ENCODE measurements at regions not wholly inside any gene's neighbourhood (a gene's known extent, or its start where the extent isn't known, plus 50 kb on each side); places are given as distances from the start of the nearest gene placed in this dataset.
"Not testable (repeated sequence)": the region's sequence is repeated elsewhere in the genome, so short reads cannot be mapped to it uniquely, and the experiment has no call there.

GRCh38 chrX:63285375-63285774 lies 65.8 kb downstream of the SPIN4 start:
- Histone ChIP-seq H3K27ac (no peak overlapping the region), H3K36me3 (no peaks in the 10 kb centered on the region), H3K9me3 (ENCODE audit: severe bottlenecking) (no peaks in the 10 kb centered on the region), H3K4me3 (ENCODE audit: low read depth, low read length) (no peak overlapping the region), H3K27me3 (ENCODE audit: insufficient read depth, low read depth, severe bottlenecking) (peaks cover 31% of the 10 kb centered on the region)
- TF ChIP-seq, protein P1, sequence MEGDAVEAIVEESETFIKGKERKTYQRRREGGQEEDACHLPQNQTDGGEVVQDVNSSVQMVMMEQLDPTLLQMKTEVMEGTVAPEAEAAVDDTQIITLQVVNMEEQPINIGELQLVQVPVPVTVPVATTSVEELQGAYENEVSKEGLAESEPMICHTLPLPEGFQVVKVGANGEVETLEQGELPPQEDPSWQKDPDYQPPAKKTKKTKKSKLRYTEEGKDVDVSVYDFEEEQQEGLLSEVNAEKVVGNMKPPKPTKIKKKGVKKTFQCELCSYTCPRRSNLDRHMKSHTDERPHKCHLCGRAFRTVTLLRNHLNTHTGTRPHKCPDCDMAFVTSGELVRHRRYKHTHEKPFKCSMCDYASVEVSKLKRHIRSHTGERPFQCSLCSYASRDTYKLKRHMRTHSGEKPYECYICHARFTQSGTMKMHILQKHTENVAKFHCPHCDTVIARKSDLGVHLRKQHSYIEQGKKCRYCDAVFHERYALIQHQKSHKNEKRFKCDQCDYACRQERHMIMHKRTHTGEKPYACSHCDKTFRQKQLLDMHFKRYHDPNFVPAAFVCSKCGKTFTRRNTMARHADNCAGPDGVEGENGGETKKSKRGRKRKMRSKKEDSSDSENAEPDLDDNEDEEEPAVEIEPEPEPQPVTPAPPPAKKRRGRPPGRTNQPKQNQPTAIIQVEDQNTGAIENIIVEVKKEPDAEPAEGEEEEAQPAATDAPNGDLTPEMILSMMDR (IDR thresholded peaks at IDR 0.05; ENCODE audit: low read depth, low read length) = no peak
- DNase-seq = no peak

DNA sequence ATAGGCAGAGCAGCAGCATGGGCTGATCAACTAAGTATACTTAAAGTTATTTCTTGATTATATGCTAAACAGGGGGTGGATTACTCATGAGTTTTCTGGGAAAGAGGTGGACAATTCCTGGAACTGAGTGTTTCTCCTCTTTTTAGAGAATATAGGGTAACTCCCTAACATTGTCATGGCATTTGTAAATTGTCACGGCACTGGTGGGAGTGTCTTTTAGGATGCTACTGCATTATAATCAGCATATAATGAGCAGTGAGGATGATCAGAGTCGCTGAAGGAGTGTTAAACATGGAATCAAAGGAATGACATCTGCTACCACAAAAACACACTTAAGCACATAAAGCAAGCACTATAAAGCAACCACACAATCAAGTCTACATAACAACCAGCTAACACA lies 66.5 kb downstream of the SPIN4 start:
- Histone ChIP-seq H3K4me3 (ENCODE audit: low read depth, low read length) (no peak overlapping the region), H3K36me3 (no peaks in the 10 kb centered on the region), H3K27me3 (ENCODE audit: insufficient read depth, low read depth, severe bottlenecking) (peaks cover 37% of the 10 kb centered on the region), H3K9me3 (ENCODE audit: severe bottlenecking) (no peaks in the 10 kb centered on the region), H3K27ac (no peak overlapping the region)
- TF ChIP-seq, protein P1 (IDR thresholded peaks at IDR 0.05; ENCODE audit: low read depth, low read length) = no peak
- DNase-seq = no peak

DNA sequence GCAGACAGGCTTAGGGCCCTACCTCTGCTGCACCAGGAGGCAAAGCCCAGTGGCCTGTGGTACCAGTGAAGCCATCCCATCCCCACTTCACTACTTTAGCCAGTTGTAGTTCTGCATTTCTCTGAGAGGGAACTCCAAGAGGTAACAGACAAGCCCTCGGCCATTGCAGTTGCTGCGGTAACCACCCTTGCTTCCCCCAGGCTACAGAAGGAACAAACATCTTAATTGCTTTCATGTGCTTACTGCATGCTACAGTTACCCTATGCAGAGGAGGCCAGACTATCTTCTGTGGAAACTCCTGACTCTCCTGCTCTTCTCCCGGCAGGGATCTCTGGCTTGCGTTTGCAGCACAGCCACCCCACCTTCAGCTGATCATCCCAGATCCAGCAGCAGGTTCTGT lies 67.8 kb downstream of the SPIN4 start:
- Histone ChIP-seq H3K36me3 (no peaks in the 10 kb centered on the region), H3K4me3 (ENCODE audit: low read depth, low read length) (no peak overlapping the region), H3K27me3 (ENCODE audit: insufficient read depth, low read depth, severe bottlenecking) (peaks cover 51% of the 10 kb centered on the region), H3K9me3 (ENCODE audit: severe bottlenecking) (no peaks in the 10 kb centered on the region), H3K27ac (no peak overlapping the region)
- TF ChIP-seq, protein P1 (IDR thresholded peaks at IDR 0.05; ENCODE audit: low read depth, low read length) = no peak
- no peak for DNase-seq

DNA sequence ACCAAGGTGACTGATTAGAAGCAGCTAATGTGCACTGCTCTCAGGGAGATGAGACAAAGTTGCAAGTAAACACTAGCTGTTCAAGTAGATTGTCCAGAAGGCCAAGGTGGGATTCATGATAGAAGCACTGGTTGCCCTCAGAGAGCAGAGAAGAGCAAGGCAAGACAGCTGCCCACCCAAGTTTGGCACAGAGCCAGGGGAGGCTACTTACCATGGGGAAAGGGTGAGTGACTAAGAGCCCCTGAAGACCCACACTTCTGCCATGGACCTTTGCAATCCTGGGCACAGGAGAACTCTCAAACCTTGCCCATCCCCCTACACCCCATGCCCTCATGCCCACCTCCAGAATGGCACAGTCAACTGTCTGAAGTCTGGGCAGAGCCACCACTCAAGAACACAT lies 68.3 kb downstream of the SPIN4 start:
- no peak overlapping the region for H3K27ac ChIP-seq
- no peaks in the 10 kb centered on the region for H3K36me3 ChIP-seq
- H3K4me3 ChIP-seq (ENCODE audit: low read depth, low read length) = no peak overlapping the region
- H3K9me3 ChIP-seq (ENCODE audit: severe bottlenecking) = no peaks in the 10 kb centered on the region
- TF ChIP-seq, protein P1 (IDR thresholded peaks at IDR 0.05; ENCODE audit: low read depth, low read length) = no peak
- no peak for DNase-seq
- peaks cover 56% of the 10 kb centered on the region for H3K27me3 ChIP-seq (ENCODE audit: insufficient read depth, low read depth, severe bottlenecking)

GRCh38 chrX:63282077-63282476 lies 69.1 kb downstream of the SPIN4 start:
- TF ChIP-seq, protein P1 (IDR thresholded peaks at IDR 0.05; ENCODE audit: low read depth, low read length) = no peak
- Histone ChIP-seq H3K4me3 (ENCODE audit: low read depth, low read length) (no peak overlapping the region), H3K9me3 (ENCODE audit: severe bottlenecking) (no peaks in the 10 kb centered on the region), H3K27ac (no peak overlapping the region), H3K27me3 (ENCODE audit: insufficient read depth, low read depth, severe bottlenecking) (peaks cover 57% of the 10 kb centered on the region), H3K36me3 (no peaks in the 10 kb centered on the region)
- no peak for DNase-seq

DNA sequence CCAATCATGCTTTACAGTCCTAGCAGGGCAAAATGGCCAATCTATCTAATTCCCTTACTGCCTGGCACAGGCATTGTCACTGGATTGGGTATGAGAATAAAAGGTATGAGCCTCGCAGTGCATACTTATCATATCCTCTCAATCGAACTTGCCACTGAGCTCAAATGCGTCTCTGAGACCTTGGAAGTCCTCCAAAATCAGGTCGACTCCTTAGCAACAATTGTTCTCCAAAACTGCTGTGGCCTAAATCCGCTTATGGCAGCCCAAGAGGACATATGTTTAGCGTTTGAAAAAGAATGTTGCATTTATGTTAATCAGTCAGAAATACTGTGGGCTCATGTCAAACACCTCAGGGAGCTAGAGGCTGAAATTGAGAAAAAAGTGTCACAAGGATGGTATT lies 69.7 kb downstream of the SPIN4 start:
- Histone ChIP-seq H3K4me3 (ENCODE audit: low read depth, low read length) (no peak overlapping the region), H3K36me3 (no peaks in the 10 kb centered on the region), H3K9me3 (ENCODE audit: severe bottlenecking) (no peaks in the 10 kb centered on the region), H3K27ac (no peak overlapping the region), H3K27me3 (ENCODE audit: insufficient read depth, low read depth, severe bottlenecking) (peaks cover 57% of the 10 kb centered on the region)
- TF ChIP-seq, protein P1 (IDR thresholded peaks at IDR 0.05; ENCODE audit: low read depth, low read length) = no peak
- DNase-seq = no peak

DNA sequence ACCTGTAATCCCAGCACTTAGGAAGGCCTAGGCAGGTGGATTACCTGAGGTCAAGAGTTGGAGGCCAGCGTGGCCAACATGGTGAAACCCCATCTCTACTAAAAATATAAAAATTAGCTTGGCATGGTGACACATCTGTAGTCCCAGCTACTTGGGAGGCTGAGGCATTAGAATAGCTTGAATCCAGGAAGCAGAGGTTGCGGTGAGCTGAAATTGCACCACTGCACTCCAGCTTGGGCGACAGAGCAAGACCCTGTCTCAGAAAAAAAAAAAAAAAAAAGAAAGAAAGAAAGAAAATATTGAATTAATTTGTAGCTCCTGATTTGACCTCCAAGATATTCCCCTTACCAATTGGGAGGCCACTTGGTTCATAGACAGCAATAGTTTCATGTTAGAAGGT lies 73.7 kb downstream of the SPIN4 start:
- not testable (repeated sequence) for H3K36me3 ChIP-seq; H3K9me3 ChIP-seq (ENCODE audit: severe bottlenecking); H3K27ac ChIP-seq; H3K4me3 ChIP-seq (ENCODE audit: low read depth, low read length); DNase-seq
- peaks cover 66% of the 10 kb centered on the region for H3K27me3 ChIP-seq (ENCODE audit: insufficient read depth, low read depth, severe bottlenecking)
